HEK293 (cell line): ENCODE measurements at regions not wholly inside any gene's neighbourhood (a gene's known extent, or its start where the extent isn't known, plus 50 kb on each side); places are given as distances from the start of the nearest gene placed in this dataset.

Experiments used
- CTCF ChIA-PET: fragments of 350-600 bp; formaldehyde crosslinking; extraction: SDS; loops from one replicate; lab custom pipeline; 2021; ENCODE audit warnings: antibody characterized with exemption; lab: Yijun Ruan, JAX
- POLR2A ChIA-PET: fragments of 300-600 bp; formaldehyde crosslinking; extraction: SDS; loops from one replicate; lab custom pipeline; 2020; ENCODE audit warnings: antibody characterized with exemption, inconsistent platforms; lab: Yijun Ruan, JAX
- H3K27ac ChIP-seq: fragments of 200-500 bp; sonication (Bioruptor generic); 2 replicates; pipeline ENCODE4 v1.5.1; 2014; ENCODE audit warnings: low read depth, low read length, control low read depth, inconsistent platforms; ENCODE audit errors: extremely low read depth
- H3K36me3 ChIP-seq, 2 experiments: fragments of 200-500 bp in 1 of 2; sonication (Bioruptor generic) in 1 of 2; 1 replicate in 1 of 2; 2 replicates in 1 of 2; pipeline ENCODE4 v1.5.1; 2014 to 2017; ENCODE audit warnings: inconsistent platforms in 2 of 2, low read length in 2 of 2; ENCODE audit not compliant: control insufficient read depth in 2 of 2, insufficient read depth in 1 of 2
- H3K4me1 ChIP-seq: fragments of 200-500 bp; sonication (Bioruptor generic); 2 replicates; pipeline ENCODE4 v1.5.1; 2014; ENCODE audit warnings: mild to moderate bottlenecking, low read length, inconsistent platforms; ENCODE audit not compliant: control insufficient read depth, insufficient read depth
- H3K4me3 ChIP-seq: 2 replicates; pipeline ENCODE4 v1.5.1; 2011; ENCODE audit warnings: low read depth, mild to moderate bottlenecking, control low read depth, low read length, moderate library complexity
- H3K9me3 ChIP-seq: fragments of 200-500 bp; sonication (Bioruptor generic); 2 replicates; pipeline ENCODE4 v1.5.1; 2014; ENCODE audit warnings: low read depth, low read length, inconsistent platforms; ENCODE audit not compliant: control insufficient read depth, insufficient read depth
- BCL11A ChIP-seq: fragments of 450-650 bp; formaldehyde crosslinking; IDR thresholded peaks from 2 replicates; pipeline ENCODE4 v1.5.1; 2016; ENCODE audit warnings: low read depth, missing biosample characterization, missing genetic modification characterization
- INSM2 ChIP-seq: fragments of 450-650 bp; formaldehyde crosslinking; IDR thresholded peaks from 2 replicates; pipeline ENCODE4 v1.5.1; 2016; ENCODE audit warnings: missing biosample characterization, missing genetic modification characterization
- MEIS1 ChIP-seq: sonication (generic); formaldehyde crosslinking; IDR thresholded peaks from 2 replicates; pipeline ENCODE4 v1.8.1; 2022; ENCODE audit warnings: missing genetic modification reagents, mild to moderate bottlenecking, borderline replicate concordance
- SALL2 ChIP-seq: fragments of 450-650 bp; formaldehyde crosslinking; IDR thresholded peaks from 2 replicates; pipeline ENCODE4 v1.5.0; 2017; ENCODE audit warnings: missing biosample characterization, mild to moderate bottlenecking, missing genetic modification characterization, borderline replicate concordance
- ZBTB26 ChIP-seq: fragments of 450-650 bp; formaldehyde crosslinking; optimal IDR thresholded peaks from 2 replicates; pipeline ENCODE3; 2016; ENCODE audit warnings: missing biosample characterization, mild to moderate bottlenecking, missing genetic modification characterization
- ZNF148 ChIP-seq: fragments of 450-650 bp; formaldehyde crosslinking; IDR thresholded peaks from 2 replicates; pipeline ENCODE4 v1.5.0; 2017; ENCODE audit warnings: missing biosample characterization, missing genetic modification characterization, borderline replicate concordance
- ZNF155 ChIP-seq: fragments of 450-650 bp; formaldehyde crosslinking; IDR thresholded peaks from 2 replicates; pipeline ENCODE4 v1.5.1; 2016; ENCODE audit warnings: missing biosample characterization, missing genetic modification characterization
- ZNF157 ChIP-seq: fragments of 450-650 bp; formaldehyde crosslinking; IDR thresholded peaks from 2 replicates; pipeline ENCODE4 v1.5.1; 2016; ENCODE audit warnings: missing biosample characterization, missing genetic modification characterization
- ZNF214 ChIP-seq: fragments of 450-650 bp; formaldehyde crosslinking; IDR thresholded peaks from 2 replicates; pipeline ENCODE4 v1.5.1; 2017; ENCODE audit warnings: missing biosample characterization, mild to moderate bottlenecking, missing genetic modification characterization, borderline replicate concordance
- ZNF302 ChIP-seq: fragments of 450-650 bp; formaldehyde crosslinking; IDR thresholded peaks from 2 replicates; pipeline ENCODE4 v1.5.1; 2016; ENCODE audit warnings: missing biosample characterization, missing genetic modification characterization, low read depth
- ZNF394 ChIP-seq: fragments of 450-650 bp; formaldehyde crosslinking; IDR thresholded peaks from 2 replicates; pipeline ENCODE4 v1.5.1; 2016; ENCODE audit warnings: missing biosample characterization, missing genetic modification characterization, mild to moderate bottlenecking, moderate library complexity, borderline replicate concordance
- ZNF473 ChIP-seq: fragments of 450-650 bp; formaldehyde crosslinking; IDR thresholded peaks from 2 replicates; pipeline ENCODE4 v1.5.1; 2017; ENCODE audit warnings: missing biosample characterization, missing genetic modification characterization
- ZNF629 ChIP-seq: fragments of 450-650 bp; formaldehyde crosslinking; IDR thresholded peaks from 2 replicates; pipeline ENCODE4 v1.5.1; 2017; ENCODE audit warnings: missing biosample characterization, missing genetic modification characterization

- Histone ChIP-seq H3K9me3 (no peaks in the 10 kb centered on the region), H3K4me3 (no peak overlapping the region), H3K36me3 (no peaks in the 10 kb centered on the region), H3K27ac (no peak overlapping the region), H3K4me1 (no peaks in the 10 kb centered on the region)
- POLR2A ChIA-PET: no interaction called here
- CTCF ChIA-PET: no interaction called here
- TF ChIP-seq BCL11A (no peak), ZNF148 (tag by site-specific recombination) (no peak)
These were observed 167.2 kb downstream of the TRIM29 start for GRCh38 chr11:119970555-119971304.

- no peak overlapping the region for H3K4me3 ChIP-seq
- ChIA-PET POLR2A (no interaction called here), CTCF (no interaction called here)
- no peaks in the 10 kb centered on the region for H3K9me3 ChIP-seq
- H3K4me1 ChIP-seq: no peaks in the 10 kb centered on the region
- TF ChIP-seq ZNF155 (tag by site-specific recombination) (no peak), ZNF214 (no peak), ZNF629 (tag by site-specific recombination) (no peak), ZNF394 (tag by site-specific recombination) (no peak), ZNF157 (tag by site-specific recombination) (no peak)
- H3K36me3 ChIP-seq: no peaks in the 10 kb centered on the region
- H3K27ac ChIP-seq: no peak overlapping the region
These were observed 173.5 kb downstream of the TRIM29 start for GRCh38 chr11:119964136-119965025.

- H3K27ac ChIP-seq: no peak overlapping the region
- no peaks in the 10 kb centered on the region for H3K36me3 ChIP-seq
- no peak for TF ChIP-seq MEIS1 (CRISPR knock-in tag)
- no peak for TF ChIP-seq ZNF302 (tag by site-specific recombination)
- no peak for TF ChIP-seq ZNF473 (tag by site-specific recombination)
- TF ChIP-seq SALL2 (tag by site-specific recombination): no peak
- no peak for TF ChIP-seq ZBTB26 (tag by site-specific recombination)
- no peak for TF ChIP-seq INSM2 (tag by site-specific recombination)
- H3K4me3 ChIP-seq: no peak overlapping the region
- H3K4me1 ChIP-seq: no peaks in the 10 kb centered on the region
- POLR2A ChIA-PET: no interaction called here
- no peaks in the 10 kb centered on the region for H3K9me3 ChIP-seq
- CTCF ChIA-PET: interaction anchor here (1.0 kb wide), 1 partner anchor 229 kb away, joined by 3 read pairs; the partner anchor contains the start of gene NECTIN1
These were observed 180.0 kb downstream of the TRIM29 start for GRCh38 chr11:119957951-119958350.
